Caco-2 (cell line): ENCODE measurements at regions not wholly inside any gene's neighbourhood (a gene's known extent, or its start where the extent isn't known, plus 50 kb on each side); places are given as distances from the start of the nearest gene placed in this dataset.

Experiments used
- BruUV-seq: library from RNA; stranded (reverse); fragments of 400-500 nt; replicated peaks from 2 replicates; lab custom pipeline; 2021; lab: Mats Ljungman, UMichigan
- CTCF ChIA-PET: fragments of 300-600 bp; sonication (Branson Sonifier 250); formaldehyde crosslinking; loops from one replicate; lab custom pipeline; 2022; ENCODE audit warnings: antibody characterized with exemption; lab: Charles Lee
- POLR2A ChIA-PET: fragments of 300-600 bp; sonication (Branson Sonifier 250); formaldehyde crosslinking; loops from one replicate; lab custom pipeline; 2022; ENCODE audit warnings: antibody characterized with exemption; lab: Charles Lee
- DNase-seq, 2 experiments: peaks; one replicate each; pipeline versions ENCODE4 v3.0.0 to v3.0.0-alpha.2; 2020 to 2022
- H3K27me3 ChIP-seq: replicated peaks from 2 replicates; pipeline ENCODE4 v1.6.0; 2011; ENCODE audit warnings: low read length; ENCODE audit not compliant: control insufficient read depth, insufficient read depth
- H3K36me3 ChIP-seq: 2 replicates; pipeline ENCODE4 v1.5.1; 2011; ENCODE audit warnings: low read length; ENCODE audit not compliant: control insufficient read depth, insufficient read depth
- H3K4me1 ChIP-seq: fragments of 250-450 bp; sonication (Bioruptor Pico); 2 replicates; pipeline ENCODE4 v1.5.1; 2020; ENCODE audit warnings: mild to moderate bottlenecking
- H3K4me3 ChIP-seq: 2 replicates; pipeline ENCODE4 v1.5.1; 2011; ENCODE audit warnings: low read depth, mild to moderate bottlenecking, control low read depth, low read length
- H3K9me3 ChIP-seq: fragments of 250-450 bp; sonication (Bioruptor Pico); 2 replicates; pipeline ENCODE4 v1.5.1; 2020; ENCODE audit warnings: mild to moderate bottlenecking, moderate library complexity
- H3K27ac Mint-ChIP-seq: one replicate; pipeline ENCODE4 v1.8.0; 2022; ENCODE audit warnings: mixed read lengths; ENCODE audit not compliant: unreplicated experiment
- H3K27me3 Mint-ChIP-seq: one replicate; pipeline ENCODE4 v1.8.0; 2022; ENCODE audit warnings: mixed read lengths; ENCODE audit not compliant: insufficient read depth, unreplicated experiment
- H3K36me3 Mint-ChIP-seq: one replicate; pipeline ENCODE4 v1.8.0; 2022; ENCODE audit warnings: mild to moderate bottlenecking, mixed read lengths; ENCODE audit not compliant: insufficient read depth, unreplicated experiment
- H3K4me1 Mint-ChIP-seq: one replicate; pipeline ENCODE4 v1.8.0; 2022; ENCODE audit warnings: low read depth, mixed read lengths; ENCODE audit not compliant: unreplicated experiment
- H3K4me3 Mint-ChIP-seq: one replicate; pipeline ENCODE4 v1.8.0; 2022; ENCODE audit warnings: mild to moderate bottlenecking, moderate library complexity, mixed read lengths; ENCODE audit not compliant: unreplicated experiment
- H3K9me3 Mint-ChIP-seq: one replicate; pipeline ENCODE4 v1.8.0; 2022; ENCODE audit warnings: mixed read lengths; ENCODE audit not compliant: unreplicated experiment
- intact Hi-C: fragments of 100-400 bp; cut with micrococcal nuclease; formaldehyde crosslinking; loops from one replicate; pipeline ENCODE4 v1.10.0; 2022; ENCODE audit not compliant: unreplicated experiment
- TF ChIP-seq, protein P1 (sequence below), 2 experiments: fragments of 200-600 bp in 1 of 2; IDR thresholded peaks; 1 replicate in 1 of 2; 2 replicates in 1 of 2; pipeline versions ENCODE4 v1.5.1 to v1.8.0; 2011 to 2022; ENCODE audit warnings: antibody characterized with exemption in 1 of 2, control low read depth in 1 of 2, inconsistent platforms in 1 of 2, low read depth in 1 of 2, low read length in 1 of 2, mild to moderate bottlenecking in 1 of 2, moderate library complexity in 1 of 2; ENCODE audit not compliant: insufficient read depth in 1 of 2, severe bottlenecking in 1 of 2, unreplicated experiment in 1 of 2

DNA sequence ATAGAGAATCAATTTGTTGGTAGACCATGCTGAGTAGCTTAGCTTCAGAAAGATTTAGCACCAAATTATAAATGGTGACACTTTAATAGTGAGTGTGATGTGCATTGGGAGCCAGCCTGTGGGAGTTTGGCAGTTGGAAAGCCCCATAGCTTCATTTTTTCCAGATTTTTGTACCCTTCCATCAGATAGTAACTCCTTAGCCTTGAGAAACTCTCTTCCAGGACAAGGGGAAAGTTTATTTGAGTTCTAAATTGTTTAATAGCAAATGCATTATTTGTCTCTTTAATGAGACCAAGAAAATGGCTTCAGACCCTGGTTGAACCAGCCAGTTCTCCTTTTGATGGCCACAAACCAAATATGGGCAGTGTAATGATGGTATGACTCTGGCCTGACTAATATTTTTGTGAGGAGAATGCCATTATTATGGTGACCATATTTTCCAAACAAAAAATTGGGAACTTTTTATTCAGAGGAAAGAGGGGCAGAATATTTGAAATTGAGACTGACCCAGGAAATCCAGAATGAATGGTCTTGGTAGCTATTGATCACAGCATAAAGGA lies 49.8 kb downstream of the PLCE1 start:
- Histone ChIP-seq H3K9me3 (no peaks in the 10 kb centered on the region), H3K4me3 (no peak overlapping the region), H3K27me3 (no peaks in the 10 kb centered on the region), H3K4me1 (peaks cover 8% of the 10 kb centered on the region; the same call in 1 of the 2 replicates), H3K36me3 (no peaks in the 10 kb centered on the region)
- no TSS peak for BruUV-seq
- Mint-ChIP-seq H3K36me3 (no peaks in the 10 kb centered on the region), H3K27ac (no peak overlapping the region), H3K4me1 (no peaks in the 10 kb centered on the region), H3K4me3 (no peak overlapping the region), H3K27me3 (no peaks in the 10 kb centered on the region), H3K9me3 (no peaks in the 10 kb centered on the region)
- TF ChIP-seq, protein P1, sequence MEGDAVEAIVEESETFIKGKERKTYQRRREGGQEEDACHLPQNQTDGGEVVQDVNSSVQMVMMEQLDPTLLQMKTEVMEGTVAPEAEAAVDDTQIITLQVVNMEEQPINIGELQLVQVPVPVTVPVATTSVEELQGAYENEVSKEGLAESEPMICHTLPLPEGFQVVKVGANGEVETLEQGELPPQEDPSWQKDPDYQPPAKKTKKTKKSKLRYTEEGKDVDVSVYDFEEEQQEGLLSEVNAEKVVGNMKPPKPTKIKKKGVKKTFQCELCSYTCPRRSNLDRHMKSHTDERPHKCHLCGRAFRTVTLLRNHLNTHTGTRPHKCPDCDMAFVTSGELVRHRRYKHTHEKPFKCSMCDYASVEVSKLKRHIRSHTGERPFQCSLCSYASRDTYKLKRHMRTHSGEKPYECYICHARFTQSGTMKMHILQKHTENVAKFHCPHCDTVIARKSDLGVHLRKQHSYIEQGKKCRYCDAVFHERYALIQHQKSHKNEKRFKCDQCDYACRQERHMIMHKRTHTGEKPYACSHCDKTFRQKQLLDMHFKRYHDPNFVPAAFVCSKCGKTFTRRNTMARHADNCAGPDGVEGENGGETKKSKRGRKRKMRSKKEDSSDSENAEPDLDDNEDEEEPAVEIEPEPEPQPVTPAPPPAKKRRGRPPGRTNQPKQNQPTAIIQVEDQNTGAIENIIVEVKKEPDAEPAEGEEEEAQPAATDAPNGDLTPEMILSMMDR (IDR thresholded peaks at IDR 0.05; ENCODE audit: insufficient read depth in 1 of 2, low read depth in 1 of 2, low read length in 1 of 2, severe bottlenecking in 1 of 2, unreplicated experiment in 1 of 2), result no peak
- ChIA-PET POLR2A (no interaction called here), CTCF (no interaction called here)
- intact Hi-C loops, result no loop called here
- no peak for DNase-seq

DNA sequence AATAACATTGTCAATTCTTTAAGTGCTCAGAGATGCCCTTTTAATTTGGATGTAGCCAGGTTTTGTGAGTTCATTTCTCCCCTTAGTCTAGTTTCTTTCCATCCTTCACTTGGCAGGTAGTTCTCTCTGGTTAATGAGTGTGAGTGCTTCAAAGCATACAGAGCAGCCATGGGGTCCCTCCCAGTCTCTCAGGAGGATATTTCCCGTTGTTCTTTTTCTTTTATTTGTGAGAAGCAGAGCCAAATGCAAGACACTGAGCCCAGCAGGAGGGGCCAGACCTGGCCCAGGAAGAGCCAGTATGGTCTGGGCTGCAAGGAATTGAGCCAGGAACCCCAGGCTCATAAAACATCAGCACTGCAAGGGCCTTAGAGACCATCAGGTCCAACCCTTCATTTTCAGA lies 52.4 kb downstream of the PLCE1 start:
- no peaks in the 10 kb centered on the region for H3K9me3 ChIP-seq
- POLR2A ChIA-PET, result no interaction called here
- no peaks in the 10 kb centered on the region for H3K36me3 ChIP-seq
- peaks cover 8% of the 10 kb centered on the region; the same call in 1 of the 2 replicates for H3K4me1 ChIP-seq
- H3K4me3 ChIP-seq, result no peak overlapping the region
- no peaks in the 10 kb centered on the region for H3K27me3 ChIP-seq
- no peak for DNase-seq
- no peak overlapping the region for H3K4me3 Mint-ChIP-seq
- TF ChIP-seq, protein P1 (IDR thresholded peaks at IDR 0.05; ENCODE audit: insufficient read depth in 1 of 2, low read depth in 1 of 2, low read length in 1 of 2, severe bottlenecking in 1 of 2, unreplicated experiment in 1 of 2), result no peak
- H3K36me3 Mint-ChIP-seq, result no peaks in the 10 kb centered on the region
- no peaks in the 10 kb centered on the region for H3K9me3 Mint-ChIP-seq
- no peaks in the 10 kb centered on the region for H3K4me1 Mint-ChIP-seq
- H3K27me3 Mint-ChIP-seq, result no peaks in the 10 kb centered on the region
- intact Hi-C loops, result no loop called here
- no peak overlapping the region for H3K27ac Mint-ChIP-seq
- CTCF ChIA-PET, result no interaction called here
- BruUV-seq, result no TSS peak

DNA sequence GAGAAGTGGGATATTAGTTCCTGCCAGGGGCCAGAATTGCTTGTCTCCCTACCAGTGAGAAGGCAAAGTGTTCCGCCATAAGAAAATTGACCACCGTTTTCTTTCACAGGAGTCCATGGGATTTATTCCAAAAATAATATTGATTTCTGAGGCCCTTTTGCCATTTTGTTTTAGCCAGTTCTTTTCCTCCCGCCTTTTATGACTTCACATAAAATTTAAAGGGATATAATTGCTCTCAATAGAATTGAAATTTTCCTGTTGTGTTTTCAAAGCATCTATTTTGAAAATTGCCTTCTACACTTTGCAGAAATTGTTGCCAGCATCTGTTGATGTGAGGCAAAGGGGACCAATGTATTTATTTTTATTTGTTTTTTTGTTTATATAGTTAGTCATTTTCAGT lies 53.6 kb downstream of the PLCE1 start:
- POLR2A ChIA-PET, result no interaction called here
- no TSS peak for BruUV-seq
- Histone ChIP-seq H3K9me3 (no peaks in the 10 kb centered on the region), H3K36me3 (no peaks in the 10 kb centered on the region), H3K4me1 (peaks cover 5% of the 10 kb centered on the region; the same call in 1 of the 2 replicates), H3K27me3 (no peaks in the 10 kb centered on the region), H3K4me3 (no peak overlapping the region)
- no peaks in the 10 kb centered on the region for H3K4me1 Mint-ChIP-seq
- H3K4me3 Mint-ChIP-seq, result no peak overlapping the region
- H3K27ac Mint-ChIP-seq, result no peak overlapping the region
- no peaks in the 10 kb centered on the region for H3K36me3 Mint-ChIP-seq
- no peak for DNase-seq
- H3K27me3 Mint-ChIP-seq, result no peaks in the 10 kb centered on the region
- H3K9me3 Mint-ChIP-seq, result no peaks in the 10 kb centered on the region
- intact Hi-C loops, result no loop called here
- CTCF ChIA-PET, result no interaction called here
- TF ChIP-seq, protein P1 (IDR thresholded peaks at IDR 0.05; ENCODE audit: insufficient read depth in 1 of 2, low read depth in 1 of 2, low read length in 1 of 2, severe bottlenecking in 1 of 2, unreplicated experiment in 1 of 2), result no peak
